IgD-negative memory B cell (primary cell): ENCODE measurements at regions not wholly inside any gene's neighbourhood (a gene's known extent, or its start where the extent isn't known, plus 50 kb on each side); places are given as distances from the start of the nearest gene placed in this dataset.
"Not testable (repeated sequence)": the region's sequence is repeated elsewhere in the genome, so short reads cannot be mapped to it uniquely, and the experiment has no call there.

Source experiments
- H3K27ac Mint-ChIP-seq, 3 donors: one replicate each; pipeline ENCODE4 v1.8.0; 2020 to 2022; ENCODE audit warnings: mild to moderate bottlenecking in 3 of 3, mixed read lengths in 3 of 3, moderate library complexity in 1 of 3
- H3K27me3 Mint-ChIP-seq: one replicate; pipeline ENCODE4 v1.8.0; 2021; ENCODE audit warnings: mixed read lengths
- H3K36me3 Mint-ChIP-seq: one replicate; pipeline ENCODE4 v1.8.0; 2020; ENCODE audit warnings: mild to moderate bottlenecking, mixed read lengths
- H3K4me1 Mint-ChIP-seq, 3 donors: one replicate each; pipeline ENCODE4 v1.8.0; 2020 to 2022; ENCODE audit warnings: mixed read lengths in 3 of 3, mild to moderate bottlenecking in 1 of 3
- H3K4me3 Mint-ChIP-seq, 4 donors: one replicate each; pipeline ENCODE4 v1.8.0; 2020 to 2022; ENCODE audit warnings: mild to moderate bottlenecking in 4 of 4, mixed read lengths in 4 of 4, moderate library complexity in 3 of 4
- H3K9me3 Mint-ChIP-seq, 3 donors: one replicate each; pipeline ENCODE4 v1.8.0; 2020 to 2021; ENCODE audit warnings: mixed read lengths in 3 of 3, mild to moderate bottlenecking in 1 of 3

GRCh38 chr2:129805899-129806298, 173.6 kb upstream of the RAB6C start:
- no peaks in the 10 kb centered on the region for H3K9me3 Mint-ChIP-seq
- H3K27ac Mint-ChIP-seq: no peak overlapping the region
- no peaks in the 10 kb centered on the region for H3K4me1 Mint-ChIP-seq
- H3K4me3 Mint-ChIP-seq: no peak overlapping the region
- H3K36me3 Mint-ChIP-seq: no peaks in the 10 kb centered on the region
- H3K27me3 Mint-ChIP-seq: no peaks in the 10 kb centered on the region

DNA sequence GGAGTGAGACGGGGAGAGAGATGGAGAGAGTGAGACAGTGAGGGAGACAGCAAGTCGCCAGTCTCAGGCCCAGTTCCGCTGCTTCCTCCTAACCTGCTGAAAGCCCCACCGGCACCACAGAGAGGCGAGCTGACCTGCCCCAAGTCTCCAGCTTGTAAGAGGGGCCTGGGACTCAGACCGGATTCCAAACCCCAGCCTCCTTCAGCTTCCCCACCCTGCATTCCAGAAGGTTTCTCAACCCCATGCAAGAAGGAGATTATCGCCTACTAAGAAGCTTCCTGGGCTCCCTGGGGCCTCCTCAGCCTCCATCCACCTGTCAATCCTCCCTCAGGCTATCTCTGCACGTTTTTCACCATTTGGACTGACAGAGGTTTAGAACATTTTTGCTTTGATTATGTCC, 173.1 kb upstream of the RAB6C start:
- Mint-ChIP-seq H3K36me3 (no peaks in the 10 kb centered on the region), H3K27ac (no peak overlapping the region), H3K27me3 (peaks cover 2% of the 10 kb centered on the region), H3K4me1 (no peaks in the 10 kb centered on the region), H3K4me3 (no peak overlapping the region), H3K9me3 (no peaks in the 10 kb centered on the region)

GRCh38 chr2:129806990-129807389, 172.5 kb upstream of the RAB6C start:
- H3K27ac Mint-ChIP-seq: no peak overlapping the region
- H3K27me3 Mint-ChIP-seq: peaks cover 3% of the 10 kb centered on the region
- H3K4me1 Mint-ChIP-seq: peaks cover 0 to 2% (median under 1%) of the 10 kb centered on the region in 3 donors
- H3K4me3 Mint-ChIP-seq: no peak overlapping the region
- no peaks in the 10 kb centered on the region for H3K9me3 Mint-ChIP-seq
- H3K36me3 Mint-ChIP-seq: no peaks in the 10 kb centered on the region

DNA sequence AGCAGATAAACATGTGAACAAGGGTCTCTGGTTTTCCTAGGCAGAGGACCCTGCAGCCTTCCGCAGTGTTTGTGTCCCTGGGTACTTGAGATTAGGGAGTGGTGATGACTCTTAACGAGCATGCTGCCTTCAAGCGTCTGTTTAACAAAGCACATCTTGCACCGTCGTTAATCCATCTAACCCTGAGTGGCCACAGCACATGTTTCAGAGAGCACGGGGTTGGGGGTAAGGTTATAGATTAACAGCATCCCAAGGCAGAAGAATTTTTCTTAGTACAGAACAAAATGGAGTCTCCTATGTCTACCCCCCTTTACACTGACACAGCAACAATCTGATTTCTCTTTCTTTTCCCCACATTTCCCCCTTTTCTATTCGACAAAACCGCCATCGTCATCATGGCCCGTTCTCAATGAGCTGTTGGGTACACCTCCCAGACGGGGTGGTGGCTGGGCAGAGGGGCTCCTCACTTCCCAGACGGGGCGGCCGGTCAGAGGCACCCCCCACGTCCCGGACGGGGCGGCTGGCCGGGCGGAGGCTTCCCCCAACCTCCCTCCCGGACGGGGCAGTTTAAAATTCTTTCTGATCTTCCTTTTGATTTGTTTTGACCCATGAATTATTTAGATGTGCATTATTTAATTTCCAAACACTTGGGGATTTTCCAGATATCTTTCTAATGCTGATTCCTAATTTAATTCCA, 171.7 kb upstream of the RAB6C start:
- H3K9me3 Mint-ChIP-seq, H3K36me3 Mint-ChIP-seq, H3K27ac Mint-ChIP-seq, H3K27me3 Mint-ChIP-seq, H3K4me1 Mint-ChIP-seq, H3K4me3 Mint-ChIP-seq: not testable (repeated sequence)

GRCh38 chr2:129810521-129810920, 168.9 kb upstream of the RAB6C start:
- no peak overlapping the region for H3K27ac Mint-ChIP-seq
- no peak overlapping the region for H3K4me3 Mint-ChIP-seq
- peaks cover 4 to 7% (median 6%) of the 10 kb centered on the region in 3 donors for H3K4me1 Mint-ChIP-seq
- peaks cover 3% of the 10 kb centered on the region for H3K27me3 Mint-ChIP-seq
- H3K36me3 Mint-ChIP-seq: no peaks in the 10 kb centered on the region
- H3K9me3 Mint-ChIP-seq: peaks cover 0 to 11% (median 8%) of the 10 kb centered on the region in 3 donors

DNA sequence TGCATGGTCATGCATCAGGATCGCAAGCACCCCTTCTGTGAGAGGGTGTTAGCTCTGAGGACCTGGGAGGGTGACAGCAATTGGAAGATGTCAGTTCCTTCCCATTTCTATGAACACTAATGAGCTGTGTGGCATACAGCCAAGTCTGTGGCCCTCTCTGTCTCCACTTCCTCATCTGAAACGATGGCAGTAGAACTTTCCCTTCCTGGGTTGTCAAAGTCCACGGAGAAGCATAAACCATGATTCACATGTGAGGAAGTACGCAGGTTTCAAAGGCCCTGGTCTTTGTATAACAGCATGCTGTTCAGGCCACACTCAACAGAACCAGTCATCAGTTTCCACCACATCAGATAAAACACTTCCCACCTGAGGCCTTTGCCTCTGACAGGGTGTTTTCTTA, 167.4 kb upstream of the RAB6C start:
- H3K27me3 Mint-ChIP-seq: peaks cover 3% of the 10 kb centered on the region
- peaks cover 4 to 7% (median 6%) of the 10 kb centered on the region in 3 donors for H3K4me1 Mint-ChIP-seq
- H3K9me3 Mint-ChIP-seq: peaks cover 3 to 16% (median 10%) of the 10 kb centered on the region in 3 donors
- no peak overlapping the region for H3K27ac Mint-ChIP-seq
- H3K4me3 Mint-ChIP-seq: peak overlapping the region in 1 of 4 donors; percentile 52
- no peaks in the 10 kb centered on the region for H3K36me3 Mint-ChIP-seq

- Mint-ChIP-seq H3K4me1 (peaks cover 4 to 7% (median 6%) of the 10 kb centered on the region in 3 donors), H3K36me3 (no peaks in the 10 kb centered on the region), H3K27me3 (peaks cover 5% of the 10 kb centered on the region), H3K27ac (no peak overlapping the region), H3K9me3 (peaks cover 3 to 16% (median 10%) of the 10 kb centered on the region in 3 donors), H3K4me3 (peak overlapping the region in 1 of 4 donors; percentile 86)
These were observed 166.8 kb upstream of the RAB6C start for GRCh38 chr2:129812654-129813053.

- Mint-ChIP-seq H3K36me3 (no peaks in the 10 kb centered on the region), H3K27me3 (peaks cover 5% of the 10 kb centered on the region), H3K4me1 (peaks cover 4 to 7% (median 6%) of the 10 kb centered on the region in 3 donors), H3K4me3 (no peak overlapping the region), H3K9me3 (peaks cover 3 to 16% (median 10%) of the 10 kb centered on the region in 3 donors), H3K27ac (no peak overlapping the region)
These were observed 166.1 kb upstream of the RAB6C start for GRCh38 chr2:129813404-129813803.

DNA sequence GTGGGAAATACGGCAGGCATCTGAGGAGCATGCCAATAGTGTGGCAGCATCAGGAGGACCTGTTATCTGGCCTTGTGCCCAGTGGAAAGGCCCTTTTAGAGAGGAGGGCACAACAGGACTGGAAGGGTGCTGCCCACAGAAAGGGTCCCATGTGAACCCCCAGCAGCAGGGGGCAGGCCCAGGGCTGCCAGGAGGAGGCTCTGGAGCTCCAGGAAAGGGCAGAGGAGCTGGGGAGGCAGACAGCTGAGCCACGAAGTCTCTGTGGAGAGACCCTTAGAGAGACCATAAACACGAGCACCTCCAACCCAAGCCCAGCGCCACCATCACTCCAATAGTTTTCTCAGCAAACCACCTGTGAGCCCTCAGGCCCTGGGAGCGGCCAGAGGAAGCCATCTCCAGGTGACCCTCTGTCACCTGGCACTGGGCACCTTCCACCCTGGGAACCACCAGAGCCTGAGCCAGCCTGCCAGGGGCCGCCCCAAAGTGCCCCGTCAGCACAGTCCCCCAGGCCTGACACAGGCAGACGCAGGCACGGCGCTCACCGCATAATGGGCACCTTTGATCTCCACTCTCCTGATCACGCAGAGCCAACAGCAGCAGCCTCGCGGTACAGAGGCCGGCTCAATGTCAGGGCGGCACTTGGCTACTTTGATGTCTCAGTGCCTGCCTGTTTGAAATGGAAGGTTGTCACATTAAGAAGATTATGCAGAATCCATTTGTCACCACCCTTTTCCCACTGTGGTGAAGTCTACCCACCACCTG, 162.5 kb upstream of the RAB6C start:
- Mint-ChIP-seq H3K9me3 (peaks cover 3 to 16% (median 10%) of the 10 kb centered on the region in 3 donors), H3K27me3 (peaks cover 3% of the 10 kb centered on the region), H3K27ac (no peak overlapping the region), H3K36me3 (peaks cover 3% of the 10 kb centered on the region), H3K4me3 (no peak overlapping the region), H3K4me1 (peaks cover 3 to 6% (median 5%) of the 10 kb centered on the region in 3 donors)

- Mint-ChIP-seq H3K36me3 (peaks cover 3% of the 10 kb centered on the region), H3K4me3 (no peak overlapping the region), H3K27ac (no peak overlapping the region), H3K4me1 (no peaks in the 10 kb centered on the region), H3K9me3 (peaks cover 3 to 12% (median 6%) of the 10 kb centered on the region in 3 donors), H3K27me3 (peaks cover 3% of the 10 kb centered on the region)
These were observed 159.6 kb upstream of the RAB6C start for GRCh38 chr2:129819855-129820254.

DNA sequence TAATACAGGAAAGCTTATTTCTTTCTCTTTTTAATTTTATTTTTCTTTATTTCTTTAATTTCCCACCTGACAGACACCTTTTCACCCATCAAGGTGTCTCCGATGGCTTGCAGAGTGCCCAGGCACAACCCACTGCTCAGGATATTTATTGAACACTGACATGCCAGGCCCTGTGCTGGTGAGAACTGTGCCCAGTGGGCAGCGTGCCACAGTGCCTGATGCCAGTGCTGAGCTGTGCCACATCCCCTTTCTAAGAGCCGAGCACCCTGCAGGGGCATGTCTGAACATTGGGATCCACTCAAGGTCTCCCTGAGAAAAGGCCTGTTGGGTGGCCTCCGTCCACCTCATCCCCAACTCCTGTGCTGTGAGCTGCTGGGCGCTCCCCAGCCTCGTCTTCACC, 158.6 kb upstream of the RAB6C start:
- Mint-ChIP-seq H3K4me3 (no peak overlapping the region), H3K27me3 (peaks cover 3% of the 10 kb centered on the region), H3K4me1 (no peaks in the 10 kb centered on the region), H3K27ac (no peak overlapping the region), H3K9me3 (peaks cover under 1 to 1% (median under 1%) of the 10 kb centered on the region in 3 donors), H3K36me3 (peaks cover 3% of the 10 kb centered on the region)

GRCh38 chr2:129821445-129821844, 158.0 kb upstream of the RAB6C start:
- H3K36me3 Mint-ChIP-seq: peaks cover 3% of the 10 kb centered on the region
- H3K4me3 Mint-ChIP-seq: no peak overlapping the region
- H3K27ac Mint-ChIP-seq: no peak overlapping the region
- peaks cover 3% of the 10 kb centered on the region for H3K27me3 Mint-ChIP-seq
- no peaks in the 10 kb centered on the region for H3K4me1 Mint-ChIP-seq
- no peaks in the 10 kb centered on the region for H3K9me3 Mint-ChIP-seq

- no peaks in the 10 kb centered on the region for H3K9me3 Mint-ChIP-seq
- peaks cover 3% of the 10 kb centered on the region for H3K36me3 Mint-ChIP-seq
- H3K27ac Mint-ChIP-seq: no peak overlapping the region
- H3K4me3 Mint-ChIP-seq: no peak overlapping the region
- no peaks in the 10 kb centered on the region for H3K4me1 Mint-ChIP-seq
- no peaks in the 10 kb centered on the region for H3K27me3 Mint-ChIP-seq
These were observed 156.4 kb upstream of the RAB6C start for GRCh38 chr2:129823044-129823443.

GRCh38 chr2:129827311-129828090, 152.0 kb upstream of the RAB6C start:
- H3K4me1 Mint-ChIP-seq: no peaks in the 10 kb centered on the region
- H3K9me3 Mint-ChIP-seq: peaks cover 0 to 2% (median 2%) of the 10 kb centered on the region in 3 donors
- peaks cover 2% of the 10 kb centered on the region for H3K27me3 Mint-ChIP-seq
- no peak overlapping the region for H3K27ac Mint-ChIP-seq
- no peaks in the 10 kb centered on the region for H3K36me3 Mint-ChIP-seq
- peak overlapping the region in 1 of 4 donors; percentile 39 for H3K4me3 Mint-ChIP-seq

DNA sequence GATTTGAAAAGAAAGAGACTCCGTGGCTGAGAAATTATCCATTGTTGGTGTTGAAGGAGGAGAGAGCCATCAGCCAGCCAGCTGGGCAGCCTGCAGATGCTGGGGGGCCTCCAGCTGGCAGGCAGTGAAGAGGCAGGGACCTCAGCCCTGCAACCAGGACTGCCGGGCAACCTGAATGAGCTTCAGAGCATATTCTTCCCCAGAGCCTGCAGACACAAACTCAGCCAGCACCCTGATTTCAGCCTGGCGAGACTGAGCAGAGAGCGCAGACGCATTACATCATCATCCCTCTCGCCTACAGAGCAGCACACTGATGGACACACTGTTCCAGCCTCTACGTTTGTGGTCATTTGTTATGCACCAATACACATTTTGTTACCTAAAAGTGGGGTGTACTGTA, 150.7 kb upstream of the RAB6C start:
- Mint-ChIP-seq H3K4me1 (no peaks in the 10 kb centered on the region), H3K27ac (no peak overlapping the region), H3K9me3 (peaks cover 0 to 2% (median 2%) of the 10 kb centered on the region in 3 donors), H3K27me3 (peaks cover 2% of the 10 kb centered on the region), H3K4me3 (no peak overlapping the region), H3K36me3 (no peaks in the 10 kb centered on the region)
